HFF-Myc (cell line): ENCODE measurements at regions not wholly inside any gene's neighbourhood (a gene's known extent, or its start where the extent isn't known, plus 50 kb on each side); places are given as distances from the start of the nearest gene placed in this dataset.

Experiments
- DNase-seq: peaks from one replicate; pipeline ENCODE4 v3.0.0-alpha.2; 2011; ENCODE audit warnings: low read depth; ENCODE audit errors: extremely low read depth
- H3K4me3 ChIP-seq: replicated peaks from 2 replicates; pipeline ENCODE4 v1.5.1; 2011; ENCODE audit warnings: low read depth, mild to moderate bottlenecking, control low read depth, low read length
- CTCF ChIP-seq: IDR thresholded peaks from 2 replicates; pipeline ENCODE4 v1.5.1; 2012; ENCODE audit warnings: mild to moderate bottlenecking, low read depth, low read length, control low read depth; ENCODE audit errors: missing control alignments

GRCh38 chr11:45395947-45396346, 109.8 kb upstream of the SYT13 start:
- no peak overlapping the region for H3K4me3 ChIP-seq
- no peak for TF ChIP-seq CTCF
- DNase-seq = no peak

- no peak overlapping the region for H3K4me3 ChIP-seq
- no peak for TF ChIP-seq CTCF
- no peak for DNase-seq
Observed at GRCh38 chr11:45395421-45395820, 109.3 kb upstream of the SYT13 start.

- no peak for TF ChIP-seq CTCF
- no peak overlapping the region for H3K4me3 ChIP-seq
- DNase-seq = no peak
Observed at GRCh38 chr11:45394294-45395085, 108.3 kb upstream of the SYT13 start.

- DNase-seq = no peak
- no peak overlapping the region for H3K4me3 ChIP-seq
- no peak for TF ChIP-seq CTCF
Observed at GRCh38 chr11:45393826-45394225, 107.7 kb upstream of the SYT13 start.

- TF ChIP-seq CTCF = no peak
- no peak overlapping the region for H3K4me3 ChIP-seq
- DNase-seq = no peak
Observed at GRCh38 chr11:45393334-45393733, 107.2 kb upstream of the SYT13 start.

- no peak for TF ChIP-seq CTCF
- no peak overlapping the region for H3K4me3 ChIP-seq
- no peak for DNase-seq
Observed at GRCh38 chr11:45392591-45393091, 106.5 kb upstream of the SYT13 start.
